LNCAP (cell line): ENCODE measurements at regions not wholly inside any gene's neighbourhood (a gene's known extent, or its start where the extent isn't known, plus 50 kb on each side); places are given as distances from the start of the nearest gene placed in this dataset.

Source experiments
- CTCF ChIP-seq: fragments of 450-650 bp; IDR thresholded peaks from 2 replicates; pipeline ENCODE4 v1.5.1; 2017; ENCODE audit warnings: mild to moderate bottlenecking

DNA sequence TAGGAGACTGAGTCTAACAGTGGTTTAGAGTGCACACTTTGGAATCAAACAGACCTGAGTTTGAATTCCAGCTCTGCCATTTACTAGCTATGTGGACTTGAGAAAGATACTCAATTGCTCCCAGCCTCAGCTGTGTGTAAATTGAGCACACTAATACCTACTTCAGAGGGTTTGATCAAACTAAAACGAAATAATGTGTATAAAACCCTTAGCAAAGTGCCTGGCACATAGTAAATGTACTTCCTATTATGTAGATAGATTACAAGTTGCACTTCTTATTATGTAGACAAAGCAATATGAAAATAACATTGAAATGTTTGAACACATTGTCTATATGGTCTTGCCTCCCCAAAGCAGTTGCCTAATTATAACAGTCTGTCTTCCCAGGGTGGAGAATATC, 180.6 kb downstream of the ANXA2 start:
- no peak for TF ChIP-seq CTCF

GRCh38 chr15:60218256-60218655, 179.5 kb downstream of the ANXA2 start:
- no peak for TF ChIP-seq CTCF

DNA sequence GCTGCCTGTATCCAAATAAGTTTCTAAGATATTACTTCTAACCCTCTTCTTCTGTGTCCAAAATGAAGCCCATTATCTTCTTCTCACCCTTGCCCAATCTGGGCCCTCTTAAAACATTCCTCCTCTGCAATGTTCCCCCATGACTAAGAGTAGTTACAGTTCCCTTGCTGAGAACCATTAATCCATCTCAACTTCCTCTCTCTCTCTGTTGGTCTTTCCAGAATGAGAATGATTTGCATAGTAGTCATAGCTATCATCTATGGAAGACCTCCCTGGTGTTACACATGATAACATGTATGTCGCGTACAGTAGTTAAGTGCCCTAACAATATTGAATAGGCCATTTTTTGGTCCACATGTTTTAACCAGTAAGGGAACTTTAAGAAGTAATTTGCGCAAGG, 177.9 kb downstream of the ANXA2 start:
- no peak for TF ChIP-seq CTCF

- no peak for TF ChIP-seq CTCF
Observed at GRCh38 chr15:60221356-60221755, 176.4 kb downstream of the ANXA2 start.

DNA sequence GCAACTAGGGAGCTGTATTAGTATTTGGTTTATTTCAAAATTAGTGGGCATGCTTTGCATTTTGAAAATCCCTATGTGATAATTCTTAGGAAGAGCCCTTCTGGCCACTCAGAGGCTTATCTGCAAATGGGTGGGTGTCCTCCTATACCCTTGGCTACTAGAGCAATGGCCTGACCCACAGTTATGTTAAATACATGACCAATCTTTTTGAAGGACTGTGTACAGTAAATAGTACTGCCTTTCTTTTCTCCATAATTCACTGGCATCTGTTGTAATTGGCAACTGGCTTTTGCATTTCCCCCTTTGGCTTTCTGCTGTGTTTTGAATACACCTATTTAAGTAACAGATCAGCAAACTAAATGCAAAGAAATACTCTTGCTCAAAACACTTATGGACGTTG, 175.4 kb downstream of the ANXA2 start:
- TF ChIP-seq CTCF: no peak

DNA sequence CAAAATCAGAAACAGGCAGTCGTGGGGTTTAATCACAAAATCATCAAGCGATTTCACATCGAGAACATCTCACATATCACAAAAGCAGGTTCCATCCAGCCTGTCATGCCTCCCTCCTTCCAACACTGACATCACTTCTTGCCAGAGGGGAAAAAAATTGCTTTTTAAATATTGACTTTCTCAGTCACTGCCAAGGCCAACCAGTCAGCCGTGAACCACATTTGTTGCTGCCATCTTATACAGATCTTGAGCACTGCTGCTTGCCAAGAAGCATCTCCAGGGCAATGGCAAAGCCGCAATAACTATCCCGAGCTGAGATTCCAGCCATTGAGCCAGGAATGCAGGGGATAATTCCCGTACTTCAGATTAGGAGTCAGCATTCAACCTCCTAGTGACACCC, 174.6 kb downstream of the ANXA2 start:
- TF ChIP-seq CTCF: no peak

DNA sequence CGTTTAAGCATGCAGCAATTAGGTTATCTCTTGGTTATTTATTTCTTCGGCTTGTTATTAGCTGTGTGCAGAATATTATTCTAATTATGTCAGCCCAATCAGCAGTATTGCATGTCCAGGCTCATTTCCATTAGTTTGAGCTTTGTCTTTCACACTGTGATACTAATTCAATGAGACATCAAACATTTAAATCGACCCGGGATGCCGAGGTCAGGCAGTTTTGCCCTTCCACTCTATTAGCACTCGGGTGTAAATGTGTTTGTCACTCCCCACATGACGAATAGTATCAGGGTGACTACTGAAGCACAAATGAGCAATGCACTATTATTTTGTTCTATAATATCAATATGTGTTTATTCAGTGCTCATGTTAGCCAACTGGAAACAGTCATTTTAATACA, 170.9 kb downstream of the ANXA2 start:
- no peak for TF ChIP-seq CTCF

DNA sequence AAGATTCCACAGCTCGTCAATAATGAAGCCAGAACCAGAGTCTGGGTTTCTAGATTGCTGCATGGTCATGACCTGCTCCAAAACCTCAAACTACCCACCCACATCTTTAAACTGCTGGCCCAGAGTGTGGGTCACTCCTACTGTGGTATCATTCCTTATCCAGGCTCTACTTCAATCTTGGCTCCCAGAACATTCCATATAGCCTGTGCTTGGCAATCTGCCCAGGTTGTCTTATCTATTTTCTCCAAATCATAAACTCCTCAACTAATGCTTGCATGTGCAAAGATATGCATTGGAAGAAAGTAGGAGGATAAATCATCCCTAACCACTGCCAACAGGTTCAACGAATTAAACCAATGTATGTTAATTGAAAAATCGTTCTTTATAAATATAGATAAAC, 169.7 kb downstream of the ANXA2 start:
- TF ChIP-seq CTCF: no peak
